GM18861 (cell line): ENCODE measurements at regions not wholly inside any gene's neighbourhood (a gene's known extent, or its start where the extent isn't known, plus 50 kb on each side); places are given as distances from the start of the nearest gene placed in this dataset.
"Not testable (repeated sequence)": the region's sequence is repeated elsewhere in the genome, so short reads cannot be mapped to it uniquely, and the experiment has no call there.

Experiments used
- ATAC-seq: cut with Tn5 transposase; IDR thresholded peaks from one replicate; pipeline ENCODE4 v1.9.1; 2021; ENCODE audit not compliant: unreplicated experiment

- no peak for ATAC-seq
These were observed 211.9 kb upstream of the IRX4 start for GRCh38 chr5:2094616-2094995.

GRCh38 chr5:2093859-2094615 is 211.3 kb upstream of the IRX4 start:
- no peak for ATAC-seq

- no peak for ATAC-seq
These were observed 209.2 kb upstream of the IRX4 start for GRCh38 chr5:2091921-2092320.

GRCh38 chr5:2087980-2088379 is 205.3 kb upstream of the IRX4 start:
- no peak for ATAC-seq

- no peak for ATAC-seq
These were observed 192.6 kb upstream of the IRX4 start for GRCh38 chr5:2075365-2075764.

- ATAC-seq = no peak
These were observed 188.8 kb upstream of the IRX4 start for GRCh38 chr5:2071562-2071961.

GRCh38 chr5:2070787-2071186 is 188.1 kb upstream of the IRX4 start:
- not testable (repeated sequence) for ATAC-seq

GRCh38 chr5:2068531-2068930 is 185.8 kb upstream of the IRX4 start:
- ATAC-seq = no peak

GRCh38 chr5:2066373-2066772 is 183.6 kb upstream of the IRX4 start:
- ATAC-seq = no peak

GRCh38 chr5:2063380-2063779 is 180.7 kb upstream of the IRX4 start:
- ATAC-seq = not testable (repeated sequence)

GRCh38 chr5:2052687-2053086 is 170.0 kb upstream of the IRX4 start:
- no peak for ATAC-seq

- no peak for ATAC-seq
These were observed 167.2 kb upstream of the IRX4 start for GRCh38 chr5:2049876-2050275.

- no peak for ATAC-seq
These were observed 165.9 kb upstream of the IRX4 start for GRCh38 chr5:2048664-2049063.

- no peak for ATAC-seq
These were observed 164.7 kb upstream of the IRX4 start for GRCh38 chr5:2047341-2047927.

GRCh38 chr5:2044041-2044440 is 161.3 kb upstream of the IRX4 start:
- no peak for ATAC-seq

- no peak for ATAC-seq
These were observed 156.4 kb upstream of the IRX4 start for GRCh38 chr5:2039180-2039531.

- ATAC-seq = peak; percentile 92
These were observed 155.8 kb upstream of the IRX4 start for GRCh38 chr5:2038321-2039179.

GRCh38 chr5:2036885-2037284 is 154.2 kb upstream of the IRX4 start:
- ATAC-seq = no peak

- ATAC-seq = no peak
These were observed 149.7 kb upstream of the IRX4 start for GRCh38 chr5:2032432-2032831.

GRCh38 chr5:2031581-2031980 is 148.9 kb upstream of the IRX4 start:
- no peak for ATAC-seq

GRCh38 chr5:2030131-2030530 is 147.4 kb upstream of the IRX4 start:
- no peak for ATAC-seq

- ATAC-seq = no peak
These were observed 146.5 kb upstream of the IRX4 start for GRCh38 chr5:2029206-2029605.
